Liver (tissue), 8 donors: ENCODE measurements at regions not wholly inside any gene's neighbourhood (a gene's known extent, or its start where the extent isn't known, plus 50 kb on each side); places are given as distances from the start of the nearest gene placed in this dataset.

Experiments used
- DNase-seq: peaks from one replicate; pipeline ENCODE4 v3.0.0-alpha.2; 2017; ENCODE audit warnings: low spot score
- H3K27ac ChIP-seq, 2 donors: one replicate each; pipeline ENCODE4 v1.7.0; 2013; ENCODE audit warnings: inconsistent platforms in 2 of 2, low read length in 2 of 2, control low read depth in 1 of 2, low read depth in 1 of 2, mild to moderate bottlenecking in 1 of 2
- H3K27me3 ChIP-seq, 4 donors: one replicate each; pipeline versions ENCODE4 v1.6.1 to v1.7.0; 2013; ENCODE audit warnings: low read length in 3 of 4, inconsistent platforms in 1 of 4, mild to moderate bottlenecking in 1 of 4, moderate library complexity in 1 of 4; ENCODE audit not compliant: control insufficient read depth in 4 of 4, insufficient read depth in 4 of 4
- H3K36me3 ChIP-seq, 4 donors: one replicate each; pipeline versions ENCODE4 v1.6.1 to v1.7.0; 2013; ENCODE audit warnings: low read length in 3 of 4, mild to moderate bottlenecking in 3 of 4, low read depth in 1 of 4, moderate library complexity in 1 of 4; ENCODE audit not compliant: control insufficient read depth in 4 of 4, insufficient read depth in 3 of 4
- H3K4me1 ChIP-seq, 4 donors: one replicate each; pipeline versions ENCODE4 v1.6.1 to v1.7.0; 2013; ENCODE audit warnings: low read length in 3 of 4, mild to moderate bottlenecking in 3 of 4, moderate library complexity in 1 of 4; ENCODE audit not compliant: control insufficient read depth in 4 of 4, insufficient read depth in 4 of 4
- H3K4me3 ChIP-seq, 3 donors: one replicate each; pipeline versions ENCODE4 v1.6.1 to v1.7.0; 2013; ENCODE audit warnings: low read length in 3 of 3, control low read depth in 1 of 3, low read depth in 1 of 3, mild to moderate bottlenecking in 1 of 3
- H3K9ac ChIP-seq, 2 donors: one replicate each; pipeline ENCODE4 v1.7.0; 2013; ENCODE audit warnings: low read length in 2 of 2, mild to moderate bottlenecking in 2 of 2, moderate library complexity in 2 of 2, control low read depth in 1 of 2, low read depth in 1 of 2
- H3K9me3 ChIP-seq, 4 donors: one replicate each; pipeline versions ENCODE4 v1.6.1 to v1.7.0; 2013; ENCODE audit warnings: low read length in 3 of 4; ENCODE audit not compliant: control insufficient read depth in 4 of 4
- ATF3 ChIP-seq: IDR thresholded peaks from 2 replicates; pipeline ENCODE4 v1.6.1; 2016; ENCODE audit warnings: antibody characterized with exemption
- CTCF ChIP-seq: fragments of 150-350 bp; IDR thresholded peaks from 2 replicates; pipeline ENCODE4 v1.5.1; 2017; ENCODE audit warnings: improper control_type of control experiment, low read depth, low read length; ENCODE audit not compliant: missing input control
- EGR1 ChIP-seq, 2 donors: IDR thresholded peaks; 2 replicates each; pipeline ENCODE4 v1.6.1; 2016 to 2018; ENCODE audit warnings: antibody characterized with exemption in 2 of 2, low read depth in 2 of 2
- FOXA1 ChIP-seq: IDR thresholded peaks from 2 replicates; pipeline ENCODE4 v1.6.1; 2016; ENCODE audit warnings: antibody characterized with exemption
- FOXA2 ChIP-seq: IDR thresholded peaks from 2 replicates; pipeline ENCODE4 v1.6.1; 2016; ENCODE audit warnings: antibody characterized with exemption
- GABPA ChIP-seq, 2 donors: IDR thresholded peaks in 1 of 2; conservative IDR thresholded peaks in 1 of 2; 2 replicates each; pipeline ENCODE4 v1.6.1; 2016; ENCODE audit warnings: antibody characterized with exemption in 2 of 2, mild to moderate bottlenecking in 1 of 2, moderate library complexity in 1 of 2
- HNF4A ChIP-seq, 2 donors: conservative IDR thresholded peaks; 2 replicates each; pipeline ENCODE4 v1.6.1; 2016; ENCODE audit warnings: antibody characterized with exemption in 2 of 2, mild to moderate bottlenecking in 2 of 2
- HNF4G ChIP-seq: IDR thresholded peaks from 2 replicates; pipeline ENCODE4 v1.6.1; 2016; ENCODE audit warnings: antibody characterized with exemption
- JUND ChIP-seq, 2 donors: IDR thresholded peaks; 2 replicates each; pipeline ENCODE4 v1.6.1; 2016; ENCODE audit warnings: antibody characterized with exemption in 2 of 2
- MAX ChIP-seq: IDR thresholded peaks from 2 replicates; pipeline ENCODE4 v1.6.1; 2016; ENCODE audit warnings: antibody characterized with exemption
- NR2F2 ChIP-seq: IDR thresholded peaks from 2 replicates; pipeline ENCODE4 v1.6.1; 2016; ENCODE audit warnings: antibody characterized with exemption
- RAD21 ChIP-seq, 2 donors: IDR thresholded peaks; 2 replicates each; pipeline ENCODE4 v1.6.1; 2016; ENCODE audit warnings: antibody characterized with exemption in 2 of 2, mild to moderate bottlenecking in 2 of 2
- REST ChIP-seq: IDR thresholded peaks from 2 replicates; pipeline ENCODE4 v1.6.1; 2016; ENCODE audit warnings: antibody characterized with exemption, mild to moderate bottlenecking
- RXRA ChIP-seq, 2 donors: IDR thresholded peaks; 2 replicates each; pipeline ENCODE4 v1.6.1; 2017 to 2018; ENCODE audit warnings: antibody characterized with exemption in 2 of 2, mild to moderate bottlenecking in 1 of 2
- SP1 ChIP-seq: IDR thresholded peaks from 2 replicates; pipeline ENCODE4 v1.6.1; 2018; ENCODE audit warnings: antibody characterized with exemption, mild to moderate bottlenecking
- TAF1 ChIP-seq: conservative IDR thresholded peaks from 2 replicates; pipeline ENCODE4 v1.6.1; 2016; ENCODE audit warnings: antibody characterized with exemption, mild to moderate bottlenecking
- YY1 ChIP-seq: IDR thresholded peaks from 2 replicates; pipeline ENCODE4 v1.6.1; 2016; ENCODE audit warnings: antibody characterized with exemption, mild to moderate bottlenecking
- ZBTB33 ChIP-seq: IDR thresholded peaks from 2 replicates; pipeline ENCODE4 v1.6.1; 2016; ENCODE audit warnings: antibody characterized with exemption
- WGBS: extraction: QIAGEN DNeasy Blood & Tissue Kit; methylation state at CpG from one replicate; pipeline ENCODE4 v1.1.7; 2013; 5-methylcytosine and 5-hydroxymethylcytosine counted together
- donor health status: healthy.
- donor health status: healthy.
- donor health status: healthy.
- donor health status: healthy.
- donor health status: healthy.

GRCh38 chr9:91144769-91145168, 216.9 kb downstream of the AUH start:
- no peaks in the 10 kb centered on the region for H3K27me3 ChIP-seq
- no peak overlapping the region for H3K27ac ChIP-seq
- H3K9me3 ChIP-seq = peaks cover 0 to 1% (median 0%) of the 10 kb centered on the region in 4 donors
- H3K4me3 ChIP-seq = no peak overlapping the region
- WGBS = 98% methylated on average over 3 of the region's 3 CpGs
- no peak overlapping the region for H3K9ac ChIP-seq
- TF ChIP-seq MAX (no peak), RAD21 (IDR thresholded peaks at IDR 0.05) (no peak), EGR1 (IDR thresholded peaks at IDR 0.05; ENCODE audit: low read depth in 2 of 2) (no peak), GABPA (IDR thresholded peaks at IDR 0.05 in 1 of 2, conservative IDR thresholded peaks at IDR 0.05 in 1 of 2) (no peak), ZBTB33 (no peak), TAF1 (no peak), ATF3 (no peak), HNF4G (no peak), CTCF (no peak), FOXA2 (no peak), FOXA1 (no peak), SP1 (no peak), RXRA (IDR thresholded peaks at IDR 0.05) (no peak), HNF4A (conservative IDR thresholded peaks at IDR 0.05) (no peak), NR2F2 (no peak), REST (no peak), JUND (IDR thresholded peaks at IDR 0.05) (no peak), YY1 (no peak)
- H3K4me1 ChIP-seq = no peaks in the 10 kb centered on the region
- no peak for DNase-seq
- no peaks in the 10 kb centered on the region for H3K36me3 ChIP-seq

- WGBS = 93% methylated on average over 4 of the region's 4 CpGs
- Histone ChIP-seq H3K36me3 (no peaks in the 10 kb centered on the region), H3K4me1 (no peaks in the 10 kb centered on the region), H3K27me3 (no peaks in the 10 kb centered on the region), H3K9me3 (peaks cover 0 to 1% (median 0%) of the 10 kb centered on the region in 4 donors), H3K9ac (no peak overlapping the region), H3K27ac (no peak overlapping the region), H3K4me3 (no peak overlapping the region)
- DNase-seq = no peak
- TF ChIP-seq RXRA (IDR thresholded peaks at IDR 0.05) = no peak
- no peak for TF ChIP-seq CTCF
- TF ChIP-seq REST = no peak
- no peak for TF ChIP-seq NR2F2
- TF ChIP-seq MAX = no peak
- TF ChIP-seq GABPA (IDR thresholded peaks at IDR 0.05 in 1 of 2, conservative IDR thresholded peaks at IDR 0.05 in 1 of 2) = no peak
- no peak for TF ChIP-seq ATF3
- no peak for TF ChIP-seq FOXA2
- no peak for TF ChIP-seq HNF4G
- TF ChIP-seq EGR1 (IDR thresholded peaks at IDR 0.05; ENCODE audit: low read depth in 2 of 2) = no peak
Observed at GRCh38 chr9:91145496-91145895, 216.2 kb downstream of the AUH start.
